ENCODE measurements at regions not wholly inside any gene's neighbourhood (a gene's known extent, or its start where the extent isn't known, plus 50 kb on each side); places are given as distances from the start of the nearest gene placed in this dataset.
"Not testable (repeated sequence)": the region's sequence is repeated elsewhere in the genome, so short reads cannot be mapped to it uniquely, and the experiment has no call there.

- DNase-seq (ENCODE audit: low spot score), result not testable (repeated sequence)
Measured at GRCh38 chr1:121052081-121052660, 132.0 kb downstream of the FAM72B start.

- not testable (repeated sequence) for DNase-seq (ENCODE audit: low spot score)
Measured at GRCh38 chr1:121054928-121055327, 129.2 kb downstream of the FAM72B start.

GRCh38 chr1:121066925-121067324 is 117.2 kb downstream of the FAM72B start:
- not testable (repeated sequence) for DNase-seq (ENCODE audit: low spot score)

- DNase-seq (ENCODE audit: low spot score), result not testable (repeated sequence)
Measured at GRCh38 chr1:121068738-121069499, 115.2 kb downstream of the FAM72B start.

GRCh38 chr1:121073852-121074251 is 110.3 kb downstream of the FAM72B start:
- DNase-seq (ENCODE audit: low spot score), result not testable (repeated sequence)

GRCh38 chr1:121075254-121075805 is 108.8 kb downstream of the FAM72B start:
- not testable (repeated sequence) for DNase-seq (ENCODE audit: low spot score)

GRCh38 chr1:121076674-121077073 is 107.5 kb downstream of the FAM72B start:
- not testable (repeated sequence) for DNase-seq (ENCODE audit: low spot score)

GRCh38 chr1:121079655-121080054 is 104.5 kb downstream of the FAM72B start:
- DNase-seq (ENCODE audit: low spot score), result not testable (repeated sequence)

GRCh38 chr1:121080197-121080903 is 103.8 kb downstream of the FAM72B start:
- peak; percentile 51 for DNase-seq (ENCODE audit: low spot score)

GRCh38 chr1:121080904-121081264 is 103.3 kb downstream of the FAM72B start:
- not testable (repeated sequence) for DNase-seq (ENCODE audit: low spot score)

GRCh38 chr1:121081625-121082199 is 102.4 kb downstream of the FAM72B start:
- DNase-seq (ENCODE audit: low spot score), result not testable (repeated sequence)

- not testable (repeated sequence) for DNase-seq (ENCODE audit: low spot score)
Measured at GRCh38 chr1:121082995-121083394, 101.1 kb downstream of the FAM72B start.

- DNase-seq (ENCODE audit: low spot score), result not testable (repeated sequence)
Measured at GRCh38 chr1:121086249-121086648, 97.9 kb downstream of the FAM72B start.

GRCh38 chr1:121087221-121087620 is 96.9 kb downstream of the FAM72B start:
- not testable (repeated sequence) for DNase-seq (ENCODE audit: low spot score)

GRCh38 chr1:121088568-121088967 is 95.6 kb downstream of the FAM72B start:
- DNase-seq (ENCODE audit: low spot score), result not testable (repeated sequence)

- not testable (repeated sequence) for DNase-seq (ENCODE audit: low spot score)
Measured at GRCh38 chr1:121092329-121092968, 91.7 kb downstream of the FAM72B start.

- DNase-seq (ENCODE audit: low spot score), result not testable (repeated sequence)
Measured at GRCh38 chr1:121095014-121095413, 89.1 kb downstream of the FAM72B start.

GRCh38 chr1:121097127-121097866 is 86.8 kb downstream of the FAM72B start:
- peak; percentile 87 for DNase-seq (ENCODE audit: low spot score)

GRCh38 chr1:121097867-121098215 is 86.3 kb downstream of the FAM72B start:
- not testable (repeated sequence) for DNase-seq (ENCODE audit: low spot score)

- DNase-seq (ENCODE audit: low spot score), result not testable (repeated sequence)
Measured at GRCh38 chr1:121109025-121109424, 75.1 kb downstream of the FAM72B start.

Measured in CD4-positive, alpha-beta T cell treated with Interleukin-15 for 4 hours (primary cell).